Right lobe of liver (tissue), 4 donors: ENCODE measurements at regions not wholly inside any gene's neighbourhood (a gene's known extent, or its start where the extent isn't known, plus 50 kb on each side); places are given as distances from the start of the nearest gene placed in this dataset.

Experiments used
- POLR2A ChIP-seq: fragments of 450-650 bp; IDR thresholded peaks from one replicate; pipeline ENCODE4 v1.6.1; 2017; ENCODE audit warnings: antibody characterized with exemption, mild to moderate bottlenecking
- TF ChIP-seq, protein P1 (sequence below), 4 donors: fragments of 200-600 bp in 3 of 4; fragments of 450-650 bp in 1 of 4; IDR thresholded peaks; one replicate each; pipeline versions ENCODE4 v1.5.1 to v1.8.0; 2016 to 2022; ENCODE audit warnings: antibody characterized with exemption in 4 of 4, mild to moderate bottlenecking in 2 of 4
- donor health status: DM: no; HTN: no; CAD: no.
- donor health status: DM: no; HTN: no; CAD: no.
- donor health status: DM: no; HTN: yes; CAD: no.

DNA sequence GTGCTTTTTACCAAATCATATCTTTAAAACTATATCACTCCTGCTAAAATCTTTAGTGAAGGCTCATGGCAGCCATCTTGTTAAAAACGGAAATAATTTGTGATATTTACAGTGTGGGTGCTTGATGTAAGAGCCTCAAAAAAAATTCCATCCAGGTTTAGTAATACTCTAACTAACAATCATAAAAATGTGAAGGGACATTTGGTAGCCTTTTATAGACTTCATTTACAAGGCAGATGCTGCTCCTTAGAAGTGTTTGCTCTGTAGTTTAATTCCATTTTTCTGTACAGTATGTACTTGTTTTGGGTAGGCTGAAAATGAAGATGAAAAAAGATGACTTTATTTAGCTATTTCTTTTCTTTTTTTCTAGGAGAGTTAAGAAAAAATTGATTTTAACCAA is 525.0 kb downstream of the ZEB2 start:
- TF ChIP-seq POLR2A: no peak
- TF ChIP-seq, protein P1, sequence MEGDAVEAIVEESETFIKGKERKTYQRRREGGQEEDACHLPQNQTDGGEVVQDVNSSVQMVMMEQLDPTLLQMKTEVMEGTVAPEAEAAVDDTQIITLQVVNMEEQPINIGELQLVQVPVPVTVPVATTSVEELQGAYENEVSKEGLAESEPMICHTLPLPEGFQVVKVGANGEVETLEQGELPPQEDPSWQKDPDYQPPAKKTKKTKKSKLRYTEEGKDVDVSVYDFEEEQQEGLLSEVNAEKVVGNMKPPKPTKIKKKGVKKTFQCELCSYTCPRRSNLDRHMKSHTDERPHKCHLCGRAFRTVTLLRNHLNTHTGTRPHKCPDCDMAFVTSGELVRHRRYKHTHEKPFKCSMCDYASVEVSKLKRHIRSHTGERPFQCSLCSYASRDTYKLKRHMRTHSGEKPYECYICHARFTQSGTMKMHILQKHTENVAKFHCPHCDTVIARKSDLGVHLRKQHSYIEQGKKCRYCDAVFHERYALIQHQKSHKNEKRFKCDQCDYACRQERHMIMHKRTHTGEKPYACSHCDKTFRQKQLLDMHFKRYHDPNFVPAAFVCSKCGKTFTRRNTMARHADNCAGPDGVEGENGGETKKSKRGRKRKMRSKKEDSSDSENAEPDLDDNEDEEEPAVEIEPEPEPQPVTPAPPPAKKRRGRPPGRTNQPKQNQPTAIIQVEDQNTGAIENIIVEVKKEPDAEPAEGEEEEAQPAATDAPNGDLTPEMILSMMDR (IDR thresholded peaks at IDR 0.05): no peak
